ENCODE measurements at regions not wholly inside any gene's neighbourhood (a gene's known extent, or its start where the extent isn't known, plus 50 kb on each side); places are given as distances from the start of the nearest gene placed in this dataset.
"Not testable (repeated sequence)": the region's sequence is repeated elsewhere in the genome, so short reads cannot be mapped to it uniquely, and the experiment has no call there.

DNA sequence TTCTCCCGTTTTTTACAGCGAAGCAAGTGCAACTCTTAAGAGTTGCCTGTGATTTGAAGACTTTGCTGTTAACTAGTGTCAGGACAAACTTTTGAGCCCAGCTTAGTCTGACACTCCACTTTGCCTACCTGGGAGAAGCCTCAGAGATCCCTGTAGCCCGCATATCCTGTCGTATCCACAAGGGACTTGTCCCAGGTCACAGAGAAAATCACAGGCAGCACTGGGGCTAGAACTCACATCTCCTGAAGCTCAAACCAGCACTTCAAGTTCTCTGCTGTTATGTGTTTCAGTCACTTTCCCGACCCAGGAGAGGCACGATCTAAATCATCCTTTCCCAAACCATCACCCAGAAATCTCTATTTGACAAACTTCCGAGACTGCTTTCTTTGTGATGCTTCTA, 584.5 kb downstream of the ACTL7B start:
- in situ Hi-C loops (cut with HindIII; ENCODE audit: low sequenced_read_pairs): loop anchor here (10.0 kb wide), 1 partner anchor 776 kb away; no protein-coding TSS in a partner anchor

GRCh38 chr9:108270561-108270960, 585.2 kb downstream of the ACTL7B start:
- in situ Hi-C loops (cut with HindIII; ENCODE audit: low sequenced_read_pairs): loop anchor here (10.0 kb wide), 1 partner anchor 776 kb away; no protein-coding TSS in a partner anchor

DNA sequence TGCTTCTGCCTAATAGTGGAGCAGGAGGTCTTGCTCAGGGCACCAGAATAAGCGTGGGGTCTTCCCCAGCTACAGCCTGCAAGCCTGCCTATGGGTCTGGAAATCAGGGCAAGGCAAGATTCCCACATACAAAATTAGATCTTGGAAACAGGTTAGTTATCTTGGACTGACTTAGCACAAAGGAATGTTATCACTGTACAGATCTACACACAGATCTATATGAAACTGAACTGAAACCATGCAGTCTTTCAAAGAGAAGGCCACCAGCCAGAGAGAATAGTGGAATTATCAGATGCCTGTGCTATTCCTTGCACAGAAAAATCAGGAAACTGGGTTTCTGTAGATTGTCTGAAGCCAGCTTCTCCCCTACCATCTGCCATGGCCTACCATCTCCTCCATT, 585.7 kb downstream of the ACTL7B start:
- in situ Hi-C loops (cut with HindIII; ENCODE audit: low sequenced_read_pairs): loop anchor here (10.0 kb wide), 1 partner anchor 775 kb away; no protein-coding TSS in a partner anchor

DNA sequence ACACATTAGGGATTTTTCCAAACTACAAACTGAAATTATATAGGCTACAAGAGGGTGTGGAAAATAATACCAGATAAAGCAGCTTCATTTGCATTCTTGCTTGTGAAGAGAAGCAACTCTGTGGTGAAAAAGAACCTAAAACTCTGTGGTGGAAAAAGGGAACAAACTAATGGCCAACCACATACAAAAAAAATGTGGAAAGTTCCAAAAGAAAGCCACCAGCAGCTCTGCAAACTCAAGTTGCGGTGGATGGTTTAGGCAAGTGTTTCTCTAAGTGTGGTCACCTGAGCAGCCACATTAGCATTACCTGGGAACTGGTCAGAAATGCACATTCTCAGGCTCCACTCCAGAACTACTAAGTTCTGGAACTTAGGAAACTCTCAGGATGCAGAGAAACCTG, 586.4 kb downstream of the ACTL7B start:
- in situ Hi-C loops (cut with HindIII; ENCODE audit: low sequenced_read_pairs): no loop called here

DNA sequence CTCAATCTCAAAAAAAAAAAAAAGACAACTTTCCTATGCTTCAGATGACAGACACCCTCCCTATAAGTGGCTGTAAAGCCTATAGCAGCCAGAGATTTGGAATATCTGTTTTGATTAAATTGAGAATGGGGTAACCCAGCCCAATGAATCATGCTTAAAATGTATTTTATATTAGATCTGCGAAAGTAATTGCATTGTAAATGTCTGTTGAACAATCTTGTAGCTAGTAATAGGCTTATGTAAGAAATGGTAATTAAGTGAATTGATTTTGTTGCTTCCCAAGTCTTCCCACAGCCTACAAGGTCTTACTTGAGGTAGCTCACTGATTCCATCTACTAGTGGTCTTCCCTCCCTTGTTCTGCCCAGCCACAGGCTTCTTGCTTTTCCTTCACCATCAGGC, 590.7 kb downstream of the ACTL7B start:
- in situ Hi-C loops (cut with HindIII; ENCODE audit: low sequenced_read_pairs): no loop called here

DNA sequence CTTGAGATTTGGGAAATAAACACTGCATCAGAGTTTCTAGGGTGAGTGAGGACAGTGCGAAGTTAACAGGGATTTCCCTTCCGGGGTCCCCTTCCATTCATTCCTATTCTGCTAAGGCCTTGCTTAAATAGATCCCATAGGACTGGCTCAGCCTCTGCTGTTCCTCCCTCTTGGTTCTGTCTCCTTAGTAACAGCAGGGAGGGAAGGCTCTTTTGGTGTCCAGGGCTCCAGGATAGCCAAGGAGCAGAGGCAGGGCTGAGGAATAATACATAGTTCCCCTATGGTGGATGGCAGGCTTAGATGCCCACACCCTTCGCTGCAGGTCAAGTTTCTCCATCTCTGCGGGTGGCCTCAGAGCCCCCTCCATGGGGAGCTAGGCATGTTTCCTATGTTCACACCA, 591.7 kb downstream of the ACTL7B start:
- in situ Hi-C loops (cut with HindIII; ENCODE audit: low sequenced_read_pairs): no loop called here

- in situ Hi-C loops (cut with HindIII; ENCODE audit: low sequenced_read_pairs): no loop called here
Observed at GRCh38 chr9:108262836-108263235, 593.0 kb downstream of the ACTL7B start.

- in situ Hi-C loops (cut with HindIII; ENCODE audit: low sequenced_read_pairs): no loop called here
Observed at GRCh38 chr9:108259917-108260675, 595.7 kb downstream of the ACTL7B start.

- in situ Hi-C loops (cut with HindIII; ENCODE audit: low sequenced_read_pairs): no loop called here
Observed at GRCh38 chr9:108258640-108259039, 597.1 kb downstream of the ACTL7B start.

GRCh38 chr9:108257382-108257781, 598.4 kb downstream of the ACTL7B start:
- in situ Hi-C loops (cut with HindIII; ENCODE audit: low sequenced_read_pairs): no loop called here

- in situ Hi-C loops (cut with HindIII; ENCODE audit: low sequenced_read_pairs): no loop called here
Observed at GRCh38 chr9:108254236-108254635, 601.5 kb downstream of the ACTL7B start.

DNA sequence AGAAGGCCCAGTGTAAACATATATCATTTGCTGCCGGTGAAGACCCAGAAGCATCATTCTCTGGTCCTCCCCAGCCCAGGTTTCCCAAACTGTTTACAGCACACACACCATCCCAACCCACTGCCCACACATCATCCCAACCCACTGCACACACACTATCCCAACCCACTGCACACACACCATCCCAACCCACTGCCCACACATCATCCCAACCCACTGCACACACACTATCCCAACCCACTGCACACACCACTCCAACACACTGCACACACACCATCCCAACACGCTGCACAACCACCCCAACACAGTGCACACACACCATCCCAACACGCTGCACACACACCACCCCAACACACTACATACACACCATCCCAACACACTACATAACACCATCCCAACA, 608.4 kb downstream of the ACTL7B start:
- in situ Hi-C loops (cut with HindIII; ENCODE audit: low sequenced_read_pairs): not testable (repeated sequence)

DNA sequence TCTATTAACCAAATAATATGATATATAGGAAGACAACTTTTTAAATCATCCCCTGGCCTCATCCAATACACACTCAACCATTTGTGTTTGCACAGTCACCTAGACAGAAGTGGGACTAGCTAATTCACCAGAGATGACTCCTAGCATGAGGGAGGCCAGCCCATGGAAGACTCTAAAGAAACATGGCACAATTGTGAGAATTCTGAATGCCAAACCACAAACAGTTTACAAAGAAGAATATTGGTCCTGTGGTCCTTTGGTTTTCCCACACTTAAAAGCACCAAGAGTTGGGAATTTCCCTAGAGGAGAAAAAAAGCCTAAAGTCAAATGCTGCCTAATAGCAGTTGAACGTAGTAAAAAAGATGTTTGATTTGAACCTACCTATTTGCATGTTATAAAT, 609.9 kb downstream of the ACTL7B start:
- in situ Hi-C loops (cut with HindIII; ENCODE audit: low sequenced_read_pairs): no loop called here

GRCh38 chr9:108245331-108245730, 610.5 kb downstream of the ACTL7B start:
- in situ Hi-C loops (cut with HindIII; ENCODE audit: low sequenced_read_pairs): no loop called here

DNA sequence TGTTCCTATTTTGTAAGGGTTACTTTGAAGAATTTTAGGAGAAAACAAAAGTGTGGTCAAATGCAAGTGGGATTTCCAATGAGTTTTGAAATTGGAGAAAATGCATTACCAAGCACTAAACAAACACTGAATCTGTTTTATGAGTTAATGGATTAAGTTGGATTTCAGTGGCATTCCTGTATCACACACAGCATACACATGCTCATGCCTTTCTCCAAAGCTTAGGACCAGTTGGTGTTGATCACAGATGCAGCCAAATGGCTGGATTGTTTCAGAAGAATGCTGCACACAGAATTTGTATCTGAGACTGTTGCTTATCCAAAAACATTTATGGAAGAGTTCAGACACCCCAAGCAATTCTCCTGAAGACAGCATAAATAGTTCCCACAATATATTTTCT, 611.1 kb downstream of the ACTL7B start:
- in situ Hi-C loops (cut with HindIII; ENCODE audit: low sequenced_read_pairs): no loop called here

DNA sequence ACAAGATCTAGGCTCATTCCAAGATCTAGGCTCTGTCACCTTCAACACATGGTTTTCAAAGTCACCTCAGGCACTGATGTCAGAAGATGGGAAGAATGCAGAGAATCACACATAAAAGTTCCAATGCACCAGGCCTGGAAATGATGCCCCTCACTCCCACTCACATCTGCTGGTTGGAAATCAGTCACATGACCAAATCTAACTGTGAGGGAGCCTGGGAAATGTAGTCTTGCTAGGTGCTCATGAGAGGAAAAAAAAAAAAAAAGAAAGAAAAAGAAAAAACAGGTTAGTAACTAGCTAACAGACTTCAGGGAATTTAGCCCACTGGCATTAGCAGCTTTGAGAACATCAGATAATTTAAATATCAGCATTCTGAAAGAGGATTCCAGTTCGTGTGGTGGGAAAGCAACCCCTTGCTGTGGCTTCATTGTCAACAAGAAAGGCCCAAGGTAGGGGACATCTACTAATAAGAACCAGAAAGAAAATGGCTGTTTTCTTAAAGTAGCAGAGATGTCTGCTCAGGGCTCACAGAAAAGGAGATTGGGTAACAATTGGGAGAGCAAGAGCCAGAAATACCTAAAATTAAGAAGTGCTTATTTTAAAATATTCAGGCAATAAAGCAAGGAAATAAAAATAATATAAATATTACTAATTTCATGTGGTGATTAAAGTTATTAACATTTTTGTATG, 614.3 kb downstream of the ACTL7B start:
- in situ Hi-C loops (cut with HindIII; ENCODE audit: low sequenced_read_pairs): no loop called here

DNA sequence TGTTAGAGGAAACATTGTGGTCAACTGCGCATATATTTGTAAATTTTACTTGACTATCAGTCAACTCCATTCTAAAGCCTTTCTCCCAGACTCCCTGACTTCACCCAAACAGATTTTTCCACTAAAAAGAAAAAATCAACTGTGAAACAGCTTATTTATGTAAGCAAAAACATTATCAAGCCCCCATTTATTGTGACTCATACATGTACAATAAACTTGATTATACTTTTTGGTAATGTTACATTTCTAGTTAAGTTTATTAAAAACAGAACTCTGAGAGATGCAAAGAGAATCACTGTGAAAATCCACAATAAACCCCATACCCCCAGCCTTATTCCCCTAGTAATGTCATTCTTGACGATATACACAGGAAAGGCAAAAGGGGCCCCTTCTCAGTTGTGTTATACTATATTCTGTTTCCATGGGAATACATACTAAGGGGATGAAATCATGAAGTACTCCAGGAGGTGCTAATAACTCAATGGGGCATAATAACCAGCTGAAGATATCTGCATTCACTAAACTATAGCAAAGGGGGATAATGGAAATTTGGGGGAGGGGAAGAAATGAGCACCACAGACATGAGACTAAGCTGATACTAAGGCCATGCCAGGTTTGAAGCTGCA, 616.0 kb downstream of the ACTL7B start:
- in situ Hi-C loops (cut with HindIII; ENCODE audit: low sequenced_read_pairs): no loop called here

DNA sequence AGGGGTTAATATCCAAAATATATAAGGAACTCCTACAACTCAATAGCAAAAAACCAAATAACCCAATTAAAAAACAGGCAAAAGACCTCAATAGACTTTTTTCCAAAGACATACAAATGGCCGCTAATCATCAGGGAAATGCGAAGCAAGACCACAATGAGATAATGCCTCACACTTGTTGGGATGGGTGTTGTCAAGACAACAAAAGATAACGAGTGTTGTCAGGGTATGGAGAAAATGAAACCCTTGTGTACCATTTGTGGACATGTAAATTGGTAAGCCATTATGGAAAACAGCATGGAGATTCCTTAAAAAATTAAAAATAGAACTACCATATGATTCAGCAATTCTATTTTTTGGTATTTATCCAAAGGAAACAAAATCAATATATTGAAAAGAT, 620.2 kb downstream of the ACTL7B start:
- in situ Hi-C loops (cut with HindIII; ENCODE audit: low sequenced_read_pairs): no loop called here

GRCh38 chr9:108234811-108235210, 621.0 kb downstream of the ACTL7B start:
- in situ Hi-C loops (cut with HindIII; ENCODE audit: low sequenced_read_pairs): no loop called here

DNA sequence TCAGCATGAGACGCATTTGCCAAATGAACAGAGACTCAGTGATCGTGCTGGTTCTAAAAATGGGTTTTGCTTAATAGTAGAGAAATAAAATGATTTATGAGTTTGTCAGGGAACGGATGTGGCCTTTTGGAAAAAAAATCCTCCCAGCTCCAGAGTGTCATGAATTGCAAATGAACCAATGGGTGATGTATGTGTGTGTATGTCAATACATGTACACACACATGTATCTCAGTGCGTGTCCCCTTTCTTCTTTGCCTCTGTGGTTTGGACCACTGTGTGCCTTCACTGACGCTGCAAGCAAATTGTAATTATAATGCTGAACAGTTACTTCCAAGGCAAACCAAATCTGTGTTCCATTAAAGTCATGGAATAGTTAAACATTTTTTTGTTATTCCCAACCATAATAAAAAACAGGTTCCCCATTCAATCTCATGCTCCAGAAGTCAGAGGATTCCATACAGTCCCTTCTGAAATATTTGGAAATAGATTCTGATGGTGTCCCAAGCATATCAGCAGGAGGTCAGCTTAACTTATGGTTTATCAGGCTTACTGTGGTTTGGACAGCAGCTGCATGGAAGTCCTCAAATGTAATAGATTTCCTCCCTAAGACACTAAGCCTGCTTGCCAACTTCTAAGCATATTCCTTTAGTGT, 630.5 kb downstream of the ACTL7B start:
- in situ Hi-C loops (cut with HindIII; ENCODE audit: low sequenced_read_pairs): no loop called here

DNA sequence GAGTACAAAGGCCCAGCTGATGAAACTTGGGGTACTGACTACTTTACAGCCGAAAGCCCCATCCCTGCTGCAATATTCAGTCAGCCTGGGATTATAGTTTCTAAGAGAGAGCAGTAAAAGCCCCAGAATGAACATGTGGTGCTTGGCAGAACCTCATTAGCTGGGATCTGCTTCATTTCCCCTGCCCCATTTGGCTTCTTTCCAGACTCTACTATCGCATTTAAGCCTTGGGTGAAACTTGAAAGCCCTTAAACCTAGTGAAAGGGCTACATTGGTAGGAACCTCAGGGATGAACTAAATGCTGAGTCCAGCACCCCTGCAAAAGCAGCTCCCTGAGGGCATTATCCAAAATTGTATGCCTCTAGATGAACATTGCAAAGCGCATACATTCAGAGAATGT, 631.1 kb downstream of the ACTL7B start:
- in situ Hi-C loops (cut with HindIII; ENCODE audit: low sequenced_read_pairs): no loop called here
